ENCODE measurements at regions not wholly inside any gene's neighbourhood (a gene's known extent, or its start where the extent isn't known, plus 50 kb on each side); places are given as distances from the start of the nearest gene placed in this dataset.

- TF ChIP-seq FOSL1 (IDR thresholded peaks at IDR 0.05; ENCODE audit: insufficient read depth, low read depth, low read length) (no peak), TCF12 (IDR thresholded peaks at IDR 0.05; ENCODE audit: low read depth, low read length) (no peak), EZH2 (IDR thresholded peaks at IDR 0.05; ENCODE audit: low read depth, low read length, severe bottlenecking) (no peak), CHD7 (IDR thresholded peaks at IDR 0.05; ENCODE audit: insufficient replicate concordance, low read length) (no peak), USF2 (IDR thresholded peaks at IDR 0.05; ENCODE audit: low read length) (no peak), CEBPB (IDR thresholded peaks at IDR 0.05; ENCODE audit: low read depth, low read length) (no peak), BACH1 (IDR thresholded peaks at IDR 0.05; ENCODE audit: low read length) (no peak), TEAD4 (IDR thresholded peaks at IDR 0.05; ENCODE audit: low read depth, low read length) (no peak), CBX5 (IDR thresholded peaks at IDR 0.05; ENCODE audit: low read depth, low read length) (no peak)
Measured at GRCh38 chr9:126144196-126144595, 182.4 kb upstream of the MVB12B start (continued).
